Endometrium (tissue), 2 donors: ENCODE measurements at regions not wholly inside any gene's neighbourhood (a gene's known extent, or its start where the extent isn't known, plus 50 kb on each side); places are given as distances from the start of the nearest gene placed in this dataset.
"Not testable (repeated sequence)": the region's sequence is repeated elsewhere in the genome, so short reads cannot be mapped to it uniquely, and the experiment has no call there.

Experiments used
- FAIRE-seq: peaks from 2 replicates; lab custom pipeline; 2012; peaks lifted over from hg19 to GRCh38; lab: Jason Lieb, UNC
- donor health status: control.
- donor health status: control.

DNA sequence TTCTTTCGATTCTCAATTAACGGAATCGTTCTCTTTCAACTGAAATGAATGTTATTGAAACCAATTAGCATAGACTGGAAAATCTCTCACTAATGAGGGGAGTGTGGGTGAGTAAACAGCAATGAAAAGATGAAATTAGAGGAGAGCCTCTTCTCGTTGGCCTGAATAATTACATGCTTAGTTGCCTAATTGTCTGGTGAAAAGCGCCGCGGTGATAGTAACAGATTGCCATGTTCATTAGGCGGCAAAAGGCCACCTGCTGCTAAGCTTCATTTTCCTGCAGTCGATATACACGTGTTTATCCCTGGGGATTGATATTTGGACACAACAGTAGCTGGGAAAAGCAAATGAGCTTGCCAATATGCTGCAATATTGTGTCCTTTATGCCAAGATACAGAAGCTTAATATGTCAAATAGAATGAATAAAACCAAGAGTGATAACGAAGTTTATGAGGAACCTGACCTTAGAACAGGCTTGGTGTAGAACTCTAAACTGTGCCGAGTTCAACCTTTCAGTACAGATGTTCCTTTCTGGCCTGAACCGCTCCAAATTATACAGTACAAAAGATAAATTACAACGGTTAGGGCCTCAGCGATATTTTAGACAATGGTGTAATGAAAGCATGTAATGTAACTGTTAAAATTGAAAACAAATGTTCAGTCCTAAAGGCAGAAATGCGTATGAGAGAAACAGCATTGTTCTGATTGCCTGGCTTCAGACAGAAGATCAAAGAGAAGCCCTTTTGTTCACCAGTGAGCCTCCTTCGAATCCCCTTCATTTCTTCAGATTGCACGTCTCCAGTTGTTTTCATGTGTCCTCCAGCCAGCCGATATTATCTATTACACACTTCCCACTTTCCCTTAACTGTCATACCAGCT is 185.2 kb downstream of the SHOX2 start:
- FAIRE-seq, result no peak

DNA sequence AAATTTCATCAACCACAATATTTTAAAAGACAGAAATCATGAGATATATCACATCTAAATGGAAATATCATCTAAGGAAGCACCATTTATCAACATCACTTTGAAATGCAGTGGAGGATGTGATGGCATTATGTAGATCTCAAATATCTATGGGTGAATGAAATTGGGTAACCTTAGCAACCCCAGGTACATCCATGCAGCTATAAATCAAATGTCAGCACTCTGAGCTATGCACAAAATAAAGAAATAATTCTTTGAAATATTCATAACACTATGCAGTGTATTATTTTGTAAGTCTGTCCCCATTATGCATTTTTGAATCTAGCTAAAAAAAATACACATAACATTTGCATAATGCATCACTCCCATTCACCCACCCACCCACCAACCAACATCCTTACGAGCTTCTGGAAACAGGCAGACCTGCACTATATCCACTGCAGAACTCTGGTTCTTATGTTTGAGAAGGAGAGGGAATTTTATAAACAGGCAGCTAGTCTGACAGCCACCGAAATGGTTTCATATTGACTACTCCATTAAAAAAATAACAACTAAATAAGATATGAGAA is 186.8 kb downstream of the SHOX2 start:
- no peak for FAIRE-seq

DNA sequence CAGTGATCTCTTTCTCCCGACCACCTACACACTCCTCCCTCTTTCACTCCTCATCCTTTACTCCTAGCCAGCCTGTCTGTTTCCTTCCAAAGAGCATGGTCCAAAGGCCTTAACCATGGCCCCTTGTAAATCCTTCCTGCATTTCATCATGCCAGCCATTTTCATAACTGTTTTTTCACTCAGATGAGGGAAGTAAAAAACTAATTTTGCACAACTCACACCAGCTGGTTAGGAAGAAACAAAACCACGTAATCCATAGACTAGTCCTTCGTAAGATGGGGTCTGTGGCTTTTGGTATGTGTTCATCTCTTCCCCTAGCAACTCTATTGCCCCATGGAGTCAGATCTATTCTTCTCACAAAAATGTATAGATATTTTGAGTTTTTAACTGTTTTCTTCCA is 187.8 kb downstream of the SHOX2 start:
- FAIRE-seq, result no peak

DNA sequence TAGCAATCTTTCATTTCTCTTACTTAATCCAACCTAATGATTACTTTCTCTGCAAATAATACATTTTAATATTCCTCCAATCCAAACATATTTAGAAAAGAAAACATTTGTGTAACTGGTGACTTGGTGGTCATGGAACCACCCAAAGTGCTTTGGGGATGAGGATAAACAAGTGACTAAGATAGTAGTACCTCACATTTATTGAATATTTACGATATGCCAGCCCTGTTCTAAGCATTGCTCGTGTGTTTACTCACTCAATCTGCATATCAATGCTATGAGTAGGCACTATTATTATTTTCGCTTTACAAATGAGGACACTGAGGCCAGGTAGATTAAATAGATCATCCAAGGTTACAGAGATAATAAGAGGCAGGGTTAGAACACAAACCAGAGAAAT is 189.5 kb downstream of the SHOX2 start:
- FAIRE-seq, result no peak

DNA sequence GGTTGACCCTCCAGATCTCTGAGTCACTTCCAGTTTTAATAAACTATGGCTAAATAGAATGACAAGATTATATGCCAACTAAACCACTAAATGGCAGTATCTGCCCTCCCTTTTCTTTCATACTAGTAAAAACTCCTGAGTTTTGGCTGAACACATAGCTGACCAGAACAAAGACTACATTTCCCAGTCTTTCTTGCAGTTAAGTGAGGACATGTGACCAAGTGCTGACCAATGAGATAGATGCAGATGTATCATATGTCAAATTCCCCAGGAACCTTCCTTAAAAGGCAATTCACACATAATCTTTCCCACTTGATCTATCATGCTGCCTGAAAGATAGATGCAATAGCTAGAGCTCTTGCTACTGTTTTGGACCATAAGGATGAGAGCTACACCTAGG is 191.3 kb downstream of the SHOX2 start:
- FAIRE-seq, result no peak

DNA sequence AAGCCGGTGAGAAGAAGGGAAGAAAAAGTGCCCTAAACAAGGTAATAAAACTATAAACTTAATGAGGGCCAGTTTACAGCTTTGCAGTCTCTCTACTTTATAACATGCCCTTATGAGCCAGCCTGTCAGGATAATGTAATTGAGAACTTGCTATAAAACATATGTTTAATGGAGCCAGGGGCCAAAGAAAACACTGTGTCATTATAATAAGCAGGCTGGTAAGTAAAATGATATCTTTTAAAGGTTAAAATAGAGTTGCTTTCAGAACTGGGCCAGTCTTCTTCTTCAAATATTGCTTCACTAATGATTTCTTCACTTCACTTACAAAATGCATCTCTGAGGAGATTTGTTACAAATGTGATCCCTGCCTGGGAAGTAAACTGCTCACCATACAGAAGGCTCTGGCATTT is 192.5 kb downstream of the SHOX2 start:
- no peak for FAIRE-seq

DNA sequence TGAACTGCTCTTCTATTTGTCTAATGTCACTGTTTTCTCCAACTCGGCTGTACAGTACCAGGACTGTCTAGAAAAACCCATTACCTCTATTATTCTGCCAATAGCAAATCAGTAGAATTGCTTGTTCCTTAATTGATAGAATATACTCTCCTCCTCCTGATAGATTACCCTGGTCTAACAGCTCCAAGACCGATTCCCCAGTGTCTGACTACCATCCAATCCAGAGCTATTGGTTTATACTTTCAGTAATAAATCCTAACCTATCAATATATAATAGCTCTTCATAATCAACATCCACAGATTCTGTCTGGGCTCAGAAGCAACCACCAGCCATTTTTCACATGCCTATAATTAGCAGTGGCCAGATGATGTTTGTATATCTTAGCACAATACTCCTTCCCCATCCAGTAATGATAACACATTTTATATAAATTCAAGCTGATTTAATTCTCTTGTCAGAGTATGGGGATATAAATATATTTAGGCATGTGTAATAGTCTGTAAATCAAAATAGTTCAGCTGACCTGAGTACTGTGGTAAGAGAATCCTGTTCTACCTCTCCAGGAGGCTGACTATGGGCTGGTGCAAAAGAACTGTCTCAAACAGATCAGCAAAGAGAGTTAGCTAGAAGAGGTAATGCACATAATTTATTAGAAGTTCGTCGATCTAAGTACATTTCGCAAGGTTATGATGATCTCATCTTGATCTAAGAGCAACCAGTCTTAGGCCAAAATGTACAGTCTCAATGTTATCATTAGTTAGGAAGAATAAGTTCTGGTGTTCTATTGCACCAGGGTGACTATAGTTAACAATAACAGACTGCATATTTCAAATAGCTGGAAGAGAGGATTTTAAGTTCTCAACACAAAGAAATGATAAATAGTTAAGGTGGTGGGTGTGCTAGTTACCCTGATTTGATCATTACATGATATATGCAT is 193.4 kb downstream of the SHOX2 start:
- FAIRE-seq, result no peak

DNA sequence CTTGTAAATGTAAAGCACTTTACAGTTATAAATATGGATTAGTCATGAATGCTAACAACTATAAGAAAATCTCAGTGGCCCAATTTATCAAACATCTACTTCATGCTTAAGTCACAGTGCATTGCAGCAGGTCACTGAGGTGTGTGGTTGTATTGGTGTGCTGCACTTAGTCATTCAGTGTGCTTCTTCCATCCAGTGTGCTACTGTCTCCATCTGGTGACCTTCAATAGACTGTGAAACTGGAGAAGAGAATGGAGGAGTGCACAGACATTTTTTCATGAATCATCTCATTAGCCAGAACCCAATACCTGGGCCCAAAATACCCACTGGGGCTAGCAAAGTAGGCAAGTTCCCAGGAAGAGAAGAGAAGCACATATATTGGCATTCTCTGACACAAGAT is 199.6 kb downstream of the SHOX2 start:
- FAIRE-seq, result no peak

DNA sequence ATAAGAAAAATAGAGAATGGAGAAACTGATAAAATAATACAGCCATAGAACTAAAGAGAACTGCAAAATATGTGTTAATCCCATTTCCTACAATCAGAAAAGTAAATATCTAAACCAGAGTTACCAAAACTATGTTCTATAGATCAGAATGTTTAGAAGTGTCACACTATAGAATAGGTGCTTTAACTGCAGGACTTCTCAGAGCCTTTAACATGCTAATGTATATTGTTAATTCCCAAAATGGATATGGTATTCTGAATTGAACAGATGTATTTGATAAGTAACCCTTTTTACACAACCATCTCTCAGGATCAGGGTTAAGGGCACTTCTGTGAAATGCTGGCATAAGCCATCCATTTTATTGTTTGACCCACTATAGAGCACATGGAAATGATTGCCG is 200.3 kb downstream of the SHOX2 start:
- FAIRE-seq, result no peak

DNA sequence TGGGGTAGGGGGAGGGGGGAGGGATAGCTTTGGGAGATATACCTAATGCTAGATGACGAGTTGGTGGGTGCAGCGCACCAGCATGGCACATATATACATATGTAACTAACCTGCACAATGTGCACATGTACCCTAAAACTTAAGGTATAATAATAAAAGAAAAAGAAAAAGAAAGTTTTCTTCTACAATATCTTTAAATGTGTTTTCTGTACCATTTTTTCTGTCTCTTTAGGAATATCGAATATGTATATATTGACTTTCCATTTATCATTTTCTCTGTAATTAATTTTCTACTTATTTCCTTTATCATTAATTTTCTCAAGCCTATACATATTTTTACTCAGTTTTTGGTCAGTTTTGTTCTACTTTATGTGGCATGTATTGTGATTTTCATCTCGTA is 203.5 kb downstream of the SHOX2 start:
- not testable (repeated sequence) for FAIRE-seq

DNA sequence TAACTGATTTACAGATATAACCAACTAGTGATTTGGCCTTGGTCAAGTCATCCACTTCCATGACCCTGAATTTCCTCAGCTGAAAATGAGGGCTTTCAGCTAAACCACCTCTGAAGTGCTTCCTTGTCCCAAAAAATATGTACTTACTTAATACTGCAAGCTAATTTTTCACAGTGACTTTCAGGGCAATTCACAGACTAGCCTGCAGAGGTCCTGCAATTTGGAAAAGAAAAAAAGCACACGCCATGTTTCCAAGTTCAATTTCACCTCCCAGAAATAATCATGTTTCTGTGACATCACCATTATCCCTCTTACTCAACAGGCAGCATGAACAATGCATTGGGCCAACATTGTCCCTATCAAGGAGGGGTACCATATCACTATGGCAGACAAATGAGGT is 218.2 kb downstream of the SHOX2 start:
- FAIRE-seq, result no peak

DNA sequence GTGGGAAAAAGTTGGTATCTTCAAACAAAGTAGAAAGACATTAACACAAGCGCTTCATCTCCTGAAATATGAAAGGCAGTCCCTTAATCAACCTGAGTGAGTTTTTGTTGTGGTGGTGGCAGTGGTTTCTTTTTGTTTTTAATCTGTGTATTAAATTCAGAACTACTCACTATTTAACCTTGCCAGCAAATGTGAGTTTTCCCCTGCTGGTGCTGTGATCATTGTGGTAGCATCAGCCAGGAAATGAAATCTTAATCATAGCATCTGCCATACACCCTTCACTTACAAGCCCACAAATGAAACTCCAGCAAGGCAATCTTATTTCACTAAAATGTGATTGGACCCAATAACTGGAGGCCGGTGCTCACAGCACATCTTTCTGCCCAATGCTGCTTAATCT is 229.7 kb downstream of the SHOX2 start:
- no peak for FAIRE-seq

DNA sequence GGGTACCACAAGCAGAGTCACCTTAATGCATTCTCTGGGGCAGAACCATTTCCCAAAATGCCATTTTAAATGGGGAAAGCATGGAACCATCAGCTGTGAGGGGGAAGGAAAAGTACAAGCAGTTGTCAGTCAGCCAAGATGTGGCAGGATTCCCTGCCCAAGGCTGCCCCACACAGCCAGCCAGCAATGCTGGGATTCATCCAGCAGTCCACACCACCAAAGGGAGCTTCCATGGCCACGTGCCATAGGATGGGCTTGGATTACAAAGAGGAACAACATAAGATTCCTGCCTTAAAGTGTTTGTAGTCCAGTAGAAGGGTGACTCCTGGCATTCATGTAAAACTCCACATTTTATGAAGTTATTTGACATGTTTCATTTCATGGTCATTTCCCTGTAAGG is 233.3 kb downstream of the SHOX2 start:
- no peak for FAIRE-seq

DNA sequence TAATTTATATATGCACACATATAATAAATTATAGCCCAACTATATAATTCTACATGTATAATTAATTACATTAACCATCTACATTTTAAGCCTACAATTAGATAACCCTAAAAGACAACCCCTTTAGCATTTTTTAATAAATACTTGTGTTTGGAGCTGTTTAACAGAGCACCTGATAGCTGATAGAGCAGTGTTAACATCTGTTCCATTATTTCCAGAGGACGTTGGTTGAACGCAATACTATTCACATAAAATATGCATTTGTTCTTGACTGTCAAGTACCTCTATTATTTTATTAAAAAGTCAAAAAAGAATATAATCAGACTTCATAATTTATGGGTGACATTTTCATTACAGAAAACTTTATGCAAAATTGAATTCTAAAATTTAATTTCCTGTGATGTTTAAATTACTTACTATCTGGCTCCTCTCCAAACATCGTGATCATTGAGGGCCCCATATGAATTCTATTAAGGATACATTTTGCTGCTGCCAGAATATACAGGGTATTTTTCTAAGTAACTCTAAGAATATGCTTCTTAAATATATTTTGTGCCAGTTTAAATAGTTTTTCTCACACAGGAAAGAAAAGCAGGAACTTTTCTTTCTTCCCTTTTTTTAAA is 234.3 kb downstream of the SHOX2 start:
- no peak for FAIRE-seq

DNA sequence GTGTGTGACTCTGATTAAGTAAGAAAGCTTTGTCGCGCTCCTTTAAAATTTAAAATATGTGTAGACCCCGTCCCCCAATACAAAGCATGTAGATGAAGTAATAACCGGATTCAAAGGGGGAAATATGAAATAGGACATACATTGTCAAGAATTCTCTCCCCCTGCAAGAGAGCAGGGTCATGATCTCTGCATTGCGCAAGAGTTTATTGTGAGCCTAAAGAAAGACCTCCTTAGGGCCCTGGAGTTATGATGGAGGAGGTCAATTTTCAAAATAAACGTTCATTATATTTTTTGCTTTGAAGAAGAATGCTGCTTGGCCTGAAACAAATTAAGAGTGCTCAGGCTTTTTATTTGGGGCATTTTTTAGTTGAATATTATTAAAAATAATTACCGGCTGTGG is 235.0 kb downstream of the SHOX2 start:
- FAIRE-seq, result no peak

DNA sequence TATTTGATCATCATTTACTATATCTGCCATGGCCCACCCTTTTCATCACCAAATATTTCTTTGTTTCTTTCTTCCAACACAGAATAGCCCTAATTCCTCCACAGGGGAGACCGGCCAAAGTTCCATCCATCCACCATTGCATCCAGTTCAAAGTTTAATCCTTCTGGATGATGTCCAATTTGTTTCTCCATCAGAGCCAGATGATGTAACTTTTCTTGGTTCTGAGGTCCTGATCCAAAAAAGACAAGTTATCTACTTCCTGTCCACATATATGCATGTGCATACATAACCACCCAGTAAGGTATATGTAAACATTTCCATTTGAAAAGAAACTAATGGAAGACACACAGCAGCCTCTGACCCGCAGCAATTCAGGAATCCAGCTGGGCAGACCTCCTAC is 237.3 kb downstream of the SHOX2 start:
- no peak for FAIRE-seq

DNA sequence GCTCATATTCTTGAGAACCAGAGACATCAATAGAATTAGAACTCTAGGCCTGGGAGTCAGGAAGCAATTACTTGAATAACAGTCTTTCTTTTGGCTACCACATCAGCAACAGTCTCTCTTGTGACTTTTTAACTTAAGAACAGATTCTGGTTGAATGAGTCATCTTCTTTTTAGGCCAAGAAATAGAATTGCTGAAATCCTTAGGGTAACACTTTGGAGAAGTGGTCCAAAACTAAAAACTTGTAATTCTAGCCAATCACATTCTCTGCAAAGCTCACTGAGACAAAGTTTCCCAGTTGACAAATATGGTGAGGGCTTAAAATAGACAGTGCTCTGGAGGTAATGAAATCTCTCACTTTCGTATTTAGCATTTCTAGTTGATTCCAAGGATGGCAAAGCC is 238.0 kb downstream of the SHOX2 start:
- no peak for FAIRE-seq

DNA sequence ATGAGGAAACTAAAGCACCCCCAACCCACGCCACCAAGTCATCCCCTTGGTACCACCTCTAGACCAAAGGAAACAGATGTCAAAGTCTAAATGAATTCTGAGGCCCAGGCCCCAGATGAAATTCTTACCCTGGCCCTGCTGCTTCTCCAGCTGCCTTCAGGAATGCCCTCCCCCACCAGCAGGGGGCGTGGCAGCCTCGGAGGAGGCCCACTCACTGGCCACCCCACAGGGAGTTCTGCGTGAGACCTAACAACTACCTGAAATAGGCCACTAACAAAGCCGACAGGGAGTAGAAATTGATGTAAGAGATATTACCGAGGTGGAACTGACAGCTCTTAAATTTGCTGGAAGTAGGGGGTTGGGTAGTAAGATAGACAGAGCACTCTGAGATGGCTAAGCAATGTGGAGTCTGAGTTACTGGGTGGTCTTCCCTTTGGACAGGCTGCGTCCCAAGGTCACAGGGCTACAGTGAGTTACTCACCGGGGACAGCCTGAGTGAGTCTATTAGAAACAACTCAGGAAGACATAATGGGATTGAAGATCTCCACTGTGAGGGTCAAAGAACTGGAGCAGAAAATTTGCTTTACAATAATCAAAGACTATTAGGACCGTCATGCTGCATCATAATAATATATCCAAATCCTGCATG is 240.7 kb downstream of the SHOX2 start:
- FAIRE-seq, result no peak

DNA sequence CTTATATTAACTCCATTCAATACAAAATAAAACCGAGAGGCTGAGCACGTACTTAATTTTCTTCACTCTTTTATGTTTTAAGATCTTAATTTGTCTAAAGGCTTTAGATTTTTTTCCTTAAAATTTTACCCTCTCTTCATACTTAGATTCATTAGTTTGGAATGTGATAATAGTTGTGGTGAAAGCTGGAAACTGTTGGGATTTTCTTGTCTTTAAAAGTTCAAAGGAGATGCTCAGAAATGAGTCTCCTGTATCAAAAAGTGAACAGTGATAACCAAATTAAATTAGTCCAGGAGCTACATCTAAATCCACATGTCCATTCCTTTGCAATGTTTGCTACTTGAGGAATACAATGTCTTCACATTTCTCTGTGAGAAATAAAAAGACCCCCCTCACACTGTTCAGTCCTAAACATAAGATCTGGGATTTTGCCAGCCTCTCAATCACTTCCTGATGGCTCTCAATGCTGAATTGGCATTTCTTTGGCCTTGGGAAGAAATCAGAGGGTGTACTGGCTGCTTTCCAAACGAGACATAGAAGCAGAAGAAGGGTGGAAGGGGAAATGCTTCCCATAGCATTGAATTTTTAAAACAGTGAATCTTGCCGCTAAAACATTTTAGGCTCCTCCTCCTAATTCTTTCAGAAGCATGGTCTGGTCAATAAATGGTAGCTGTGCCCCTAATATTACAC is 245.0 kb downstream of the SHOX2 start:
- FAIRE-seq, result no peak

DNA sequence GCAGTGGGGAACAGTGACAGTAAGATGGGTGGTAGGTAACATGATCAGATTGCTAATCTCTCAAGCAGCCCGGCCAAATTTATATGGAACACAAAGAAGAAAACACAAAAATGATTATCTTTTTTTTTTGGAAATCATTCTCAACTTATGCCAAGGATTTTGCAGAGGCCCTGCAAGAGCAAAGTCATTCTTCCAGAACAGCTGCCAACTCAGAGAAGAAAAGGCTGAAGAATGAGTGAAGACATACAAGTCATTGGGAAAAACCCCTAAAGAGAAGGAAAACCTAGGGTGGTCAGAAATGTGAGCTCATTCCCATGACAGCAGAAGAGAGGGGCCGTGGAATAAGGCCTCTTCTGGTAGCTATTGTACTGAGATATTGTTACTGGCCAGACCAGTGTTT is 246.7 kb downstream of the SHOX2 start:
- FAIRE-seq, result no peak

DNA sequence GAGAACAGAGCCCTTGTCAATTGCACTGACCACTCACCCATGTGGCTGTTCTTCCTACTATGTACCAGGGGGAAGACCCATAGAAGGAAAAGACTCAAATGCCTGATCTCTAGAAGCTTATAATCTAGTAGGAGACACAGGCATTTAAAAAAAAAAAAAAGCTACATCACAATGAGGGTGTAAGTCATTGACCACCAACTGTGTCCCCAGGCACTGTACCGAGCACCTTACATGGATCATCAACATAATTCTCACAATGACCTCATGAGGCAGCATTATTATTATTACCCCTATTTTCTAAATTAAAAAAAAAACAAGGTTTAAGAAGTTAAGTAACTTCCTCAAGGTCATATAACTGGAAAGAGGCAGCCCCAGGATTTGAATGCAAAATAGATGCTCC is 247.4 kb downstream of the SHOX2 start:
- no peak for FAIRE-seq
